Left cardiac atrium (tissue), 4 donors: ENCODE measurements at regions not wholly inside any gene's neighbourhood (a gene's known extent, or its start where the extent isn't known, plus 50 kb on each side); places are given as distances from the start of the nearest gene placed in this dataset.
"Not testable (repeated sequence)": the region's sequence is repeated elsewhere in the genome, so short reads cannot be mapped to it uniquely, and the experiment has no call there.

Source experiments
- ATAC-seq, 2 donors: fragments of 200-7000 bp; cut with Tn5 transposase; one replicate each; pipeline ENCODE4 v1.9.1; 2020; ENCODE audit warnings: mild to moderate bottlenecking in 2 of 2, moderate library complexity in 2 of 2
- DNase-seq: peaks from one replicate; pipeline ENCODE4 v3.0.0-alpha.2; 2020
- intact Hi-C, 2 donors: fragments of 100-400 bp; cut with DNase I; formaldehyde crosslinking; loops; one replicate each; pipeline versions ENCODE4 v1.14.1 to v1.15.1; 2022 to 2023
- donor health status: DM: no; HTN: yes; CAD: no.
- donor health status: DM: no; HTN: yes; CAD: no; lungs with severe emphysema.
- donor health status: DM: yes; HTN: yes; CAD: no.
- donor health status: Dilated cardiomyopathy.

DNA sequence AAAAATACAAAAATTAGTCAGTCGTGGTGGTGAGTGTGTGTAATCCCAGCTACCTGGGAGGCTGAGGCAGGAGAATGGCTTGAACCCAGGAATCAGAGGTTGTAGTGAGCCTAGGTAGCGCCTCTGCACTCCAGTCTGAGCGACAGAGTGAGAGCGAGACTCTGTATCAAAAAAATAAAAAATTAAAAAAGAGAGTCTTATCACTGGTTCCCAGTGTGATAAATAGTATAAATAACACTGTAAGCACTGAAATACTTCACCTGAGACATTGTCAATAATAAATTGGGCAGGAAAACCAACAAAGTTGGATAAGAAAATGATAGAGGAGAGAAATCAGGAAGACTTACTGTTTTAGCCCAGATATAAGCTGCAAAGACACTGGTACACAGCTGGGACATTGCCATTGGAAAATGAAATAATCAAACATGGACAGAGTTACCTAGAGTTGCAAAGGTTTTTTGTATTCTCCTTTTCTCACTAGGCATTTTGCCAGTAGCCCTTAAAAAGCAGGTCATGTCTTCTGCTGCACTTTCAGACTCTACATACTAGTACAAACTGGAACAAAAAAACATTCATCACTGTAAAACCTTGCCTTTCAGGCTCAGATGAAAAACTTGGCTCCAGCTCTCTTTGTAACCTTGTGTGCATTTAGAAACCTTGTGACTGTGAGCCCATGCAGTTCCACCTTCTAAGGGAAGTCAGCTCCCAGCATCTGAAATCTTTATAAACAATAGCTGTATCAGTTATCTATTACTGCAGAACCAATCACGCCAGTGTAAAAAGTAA, 55.0 kb upstream of the PPP1R2C start:
- no peak for ATAC-seq
- intact Hi-C loops, result no loop called here

DNA sequence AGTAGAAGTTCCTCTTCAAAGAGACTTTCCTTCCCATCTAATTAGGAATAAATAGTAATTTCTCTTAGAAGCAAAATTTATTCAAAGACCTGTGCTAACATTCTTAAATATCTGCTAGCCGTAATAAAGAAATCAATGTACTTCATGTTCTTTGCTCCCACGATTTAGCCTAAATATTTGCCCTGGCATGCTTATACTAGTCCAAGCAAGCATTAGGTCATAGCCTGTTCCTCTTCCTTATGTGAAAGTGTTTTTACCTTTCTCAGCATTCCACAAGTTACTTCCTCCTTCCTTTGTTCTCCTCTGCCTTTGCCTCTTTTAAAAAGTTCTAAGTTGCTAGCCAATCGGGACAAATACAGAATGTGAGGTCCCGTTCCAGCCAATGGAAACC, 55.6 kb upstream of the PPP1R2C start:
- intact Hi-C loops, DNase-seq, ATAC-seq: not testable (repeated sequence)

More for the DNA sequence above, 55.0 kb upstream of the PPP1R2C start:
- no peak for DNase-seq

DNA sequence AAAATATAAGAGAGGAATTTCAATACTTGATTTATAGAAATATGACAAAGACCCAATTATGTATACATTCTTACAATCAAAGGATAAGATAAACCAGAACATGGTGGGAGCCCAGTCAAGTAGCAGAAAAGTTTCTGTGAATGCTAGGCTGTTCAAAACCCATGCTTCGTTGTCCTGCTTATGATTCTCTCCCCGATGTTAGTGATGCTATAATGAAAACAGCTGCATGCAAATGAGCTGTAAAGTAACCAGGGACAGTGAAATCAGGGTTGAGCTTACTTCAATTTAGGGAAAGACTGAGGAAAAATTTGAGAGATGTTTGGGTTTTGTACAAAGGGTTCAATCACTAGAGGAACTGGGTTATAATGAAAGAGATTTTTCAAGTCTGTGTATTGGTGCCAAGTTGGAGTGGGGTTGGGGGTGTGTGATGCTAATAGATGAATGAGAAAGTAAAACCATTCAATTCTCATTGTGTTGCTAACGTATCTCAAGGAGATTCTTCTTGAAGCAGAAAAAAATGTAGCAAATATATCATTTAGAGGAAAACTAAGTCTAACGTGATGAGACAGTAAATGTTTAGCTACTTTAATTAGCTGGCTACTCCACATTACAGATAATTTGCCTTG, 59.3 kb upstream of the PPP1R2C start:
- intact Hi-C loops, result no loop called here
- ATAC-seq (no peak), DNase-seq (no peak)

DNA sequence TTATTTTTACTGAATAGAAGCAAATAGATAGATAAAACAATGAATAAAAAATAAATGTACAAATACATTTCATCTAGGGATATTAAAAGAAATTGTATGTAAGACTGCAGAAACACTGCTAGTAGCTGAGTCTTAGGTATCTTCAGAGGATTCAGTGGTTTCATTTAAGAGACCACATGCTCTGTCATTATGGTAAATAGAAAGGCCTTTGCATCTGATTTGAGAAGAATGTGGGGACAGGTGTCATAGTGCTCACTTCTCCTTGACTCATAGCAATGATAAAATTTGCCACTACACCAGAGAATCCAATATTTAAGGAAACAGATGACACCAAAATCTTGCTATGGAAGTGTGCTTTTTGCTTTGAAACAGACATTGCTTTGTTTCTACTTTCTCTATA, 59.8 kb upstream of the PPP1R2C start:
- no peak for DNase-seq

DNA sequence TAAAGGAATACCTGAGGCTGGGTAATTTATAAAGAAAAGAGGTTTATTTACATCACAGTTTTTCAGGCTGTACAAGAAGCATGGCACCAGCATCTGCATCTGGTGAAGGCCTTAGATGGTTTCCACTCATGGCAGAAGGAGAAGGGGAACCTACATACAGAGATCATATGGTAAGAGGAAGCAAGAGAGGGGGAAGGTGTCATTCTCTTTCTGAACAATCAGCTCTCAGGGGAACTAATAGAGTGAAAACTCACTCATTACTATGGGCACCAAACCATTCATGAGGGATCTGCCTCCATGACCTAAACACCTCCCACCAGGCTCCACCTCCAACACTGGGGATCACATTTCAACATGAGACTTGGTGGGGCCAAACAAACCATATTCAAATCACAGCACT, 61.7 kb upstream of the PPP1R2C start:
- ATAC-seq (no peak), DNase-seq (no peak)
- intact Hi-C loops, result no loop called here

More for the DNA sequence above, 59.8 kb upstream of the PPP1R2C start:
- intact Hi-C loops, result no loop called here
- ATAC-seq, result no peak

DNA sequence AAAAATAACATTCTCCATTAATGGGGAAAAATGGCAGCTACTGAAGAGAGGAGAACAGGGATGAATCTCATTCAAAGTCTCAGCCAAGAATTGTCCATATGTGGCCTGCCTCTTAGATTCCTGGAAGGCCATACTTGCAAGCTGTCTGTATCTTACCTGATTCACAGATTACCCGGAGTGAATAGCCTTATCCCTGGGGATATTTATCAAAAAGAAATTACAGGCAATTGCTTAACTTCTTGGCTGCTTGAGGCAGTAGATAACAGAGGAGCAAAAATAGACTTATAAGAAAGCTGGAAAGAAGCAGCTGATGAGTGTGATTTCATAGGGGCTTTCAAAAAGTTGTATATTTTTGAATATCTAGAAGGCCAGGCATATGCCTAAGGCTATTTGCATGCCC, 68.8 kb upstream of the PPP1R2C start:
- no peak for DNase-seq
- intact Hi-C loops, result no loop called here
- no peak for ATAC-seq

DNA sequence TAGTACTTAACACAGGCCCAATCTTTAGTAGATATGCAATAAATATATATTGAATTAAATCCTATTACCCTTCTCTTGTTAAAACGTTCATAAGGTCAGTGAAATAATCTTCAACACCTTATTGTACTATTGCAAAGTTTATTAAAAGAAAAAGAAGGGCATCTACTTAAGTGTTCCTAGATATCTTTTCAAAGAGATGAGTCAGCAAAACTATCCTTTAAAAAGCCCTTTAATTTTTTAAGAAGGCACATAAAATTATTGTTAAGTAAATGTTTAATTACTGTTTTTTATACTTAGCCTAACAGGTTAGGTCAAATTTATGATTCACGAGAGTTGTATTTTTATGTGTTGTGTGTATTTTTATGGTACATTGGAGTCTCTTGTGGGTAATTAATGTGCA, 77.3 kb upstream of the PPP1R2C start:
- DNase-seq (no peak), ATAC-seq (no peak)
- intact Hi-C loops, result no loop called here

DNA sequence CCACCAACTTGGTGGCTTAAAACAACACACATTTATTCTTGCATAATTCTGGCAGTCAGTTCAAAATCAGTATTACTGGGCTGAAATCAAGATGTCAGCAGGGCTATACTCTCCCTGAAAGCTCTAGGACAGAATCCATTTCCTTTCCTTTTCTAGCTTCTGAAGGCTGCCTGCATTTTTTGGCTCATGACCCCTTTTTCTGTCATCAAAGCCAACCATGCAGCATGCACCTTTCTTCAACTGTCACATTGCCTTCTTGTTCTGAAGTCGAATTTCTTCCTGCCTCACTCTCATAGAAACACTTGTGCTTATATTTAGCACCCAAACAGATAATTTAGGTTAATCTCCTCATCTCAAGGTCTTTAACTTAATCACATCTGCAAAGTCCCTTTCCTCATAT, 79.8 kb upstream of the PPP1R2C start:
- intact Hi-C loops, result no loop called here
- no peak for ATAC-seq
- no peak for DNase-seq

DNA sequence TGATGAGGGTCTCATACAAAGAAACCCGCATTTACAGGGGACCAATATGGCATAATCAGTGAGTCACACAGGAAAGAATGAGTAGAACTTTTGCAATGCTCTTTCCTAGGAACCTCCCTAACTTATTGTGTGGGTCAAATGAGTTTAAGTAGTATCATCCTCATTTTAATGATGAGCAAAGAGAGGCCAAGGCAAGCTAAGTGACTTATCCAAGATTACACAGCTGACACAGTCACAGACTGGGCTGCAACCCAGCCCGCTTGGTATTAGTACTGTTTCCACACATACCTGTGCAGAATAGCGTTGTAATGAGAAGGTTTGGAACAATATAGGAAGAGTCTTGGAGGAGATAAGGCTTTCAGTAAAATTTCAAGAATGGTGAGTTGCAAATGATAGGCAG, 91.0 kb upstream of the PPP1R2C start:
- intact Hi-C loops, result no loop called here
- no peak for ATAC-seq
- DNase-seq, result no peak

DNA sequence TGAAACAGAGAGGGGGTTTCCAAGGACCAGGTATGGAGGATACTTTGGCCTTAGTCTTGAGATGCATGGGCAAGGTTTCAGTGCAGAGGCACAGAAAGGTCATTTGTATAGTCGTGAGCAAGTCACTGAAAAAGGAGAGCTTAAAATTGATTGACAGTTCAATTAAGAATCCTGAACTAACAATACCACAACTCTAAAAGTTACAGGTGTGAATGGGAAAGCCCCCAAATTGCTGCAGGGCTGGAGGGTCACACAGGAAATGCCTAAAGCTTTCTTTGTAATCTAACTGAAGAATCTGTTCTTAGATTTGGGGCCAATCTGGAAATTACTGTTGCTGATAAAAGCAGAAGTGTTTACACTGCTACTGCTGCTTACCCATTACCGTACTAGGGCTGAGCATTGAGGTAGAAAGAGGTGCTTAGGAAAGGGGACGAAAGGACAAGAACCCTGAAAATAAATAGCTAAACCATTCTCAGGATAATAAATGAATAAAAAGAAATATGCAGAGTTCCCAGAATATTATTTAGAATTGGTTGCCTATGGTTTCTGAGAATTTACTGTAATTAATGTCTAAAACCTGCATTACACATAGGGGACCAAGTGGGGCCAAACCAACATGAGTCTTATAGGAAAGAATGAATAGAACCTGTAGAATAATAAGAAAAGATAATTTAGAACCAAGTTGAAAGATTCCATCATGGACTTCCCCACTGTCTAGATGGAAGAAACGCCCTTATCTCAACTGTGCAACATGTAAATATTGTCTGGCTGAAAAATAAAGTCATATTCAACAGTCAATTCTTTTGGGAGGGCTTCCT, 91.9 kb upstream of the PPP1R2C start:
- ATAC-seq, result no peak
- intact Hi-C loops, result no loop called here
- DNase-seq, result no peak

DNA sequence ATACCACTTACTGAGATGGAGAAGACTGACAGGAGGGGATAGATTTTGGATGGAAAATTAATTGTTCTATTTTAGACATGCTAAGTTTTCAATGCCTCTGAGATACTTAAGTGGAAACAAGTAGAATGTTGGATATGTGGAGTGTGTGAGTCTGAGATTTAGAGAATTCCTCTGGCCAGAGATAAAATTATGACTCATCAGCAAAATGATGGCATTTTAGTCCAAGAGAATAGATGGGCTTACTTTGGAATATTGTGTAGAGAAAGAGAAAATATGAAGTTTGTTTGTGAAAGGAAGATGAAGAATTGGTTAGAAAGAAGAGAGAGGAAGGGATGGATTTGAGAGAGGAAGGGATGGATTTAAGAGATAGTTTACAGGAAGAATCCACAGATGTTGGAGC, 108.6 kb upstream of the PPP1R2C start:
- DNase-seq (no peak), ATAC-seq (no peak)
- intact Hi-C loops, result no loop called here

DNA sequence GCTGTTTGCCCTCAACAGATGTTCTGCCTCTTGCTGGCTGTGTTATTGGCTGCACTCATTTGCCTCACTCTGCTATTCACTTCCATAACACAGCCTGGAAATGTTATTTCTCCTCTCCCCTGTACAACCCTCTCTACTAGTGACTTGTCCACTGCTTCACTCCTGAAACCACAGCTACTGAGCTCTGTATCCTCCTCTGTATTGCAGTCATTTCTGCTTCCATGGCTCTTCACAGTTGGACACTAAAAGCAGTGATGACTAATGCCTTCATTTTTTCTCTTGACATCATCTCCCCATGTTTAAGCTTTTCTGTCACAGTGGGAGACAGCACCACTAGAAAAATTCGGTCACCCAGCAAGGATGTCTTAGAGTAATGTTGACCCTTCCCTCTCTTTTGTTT, 123.0 kb upstream of the PPP1R2C start:
- DNase-seq (no peak), ATAC-seq (no peak)
- intact Hi-C loops, result no loop called here

DNA sequence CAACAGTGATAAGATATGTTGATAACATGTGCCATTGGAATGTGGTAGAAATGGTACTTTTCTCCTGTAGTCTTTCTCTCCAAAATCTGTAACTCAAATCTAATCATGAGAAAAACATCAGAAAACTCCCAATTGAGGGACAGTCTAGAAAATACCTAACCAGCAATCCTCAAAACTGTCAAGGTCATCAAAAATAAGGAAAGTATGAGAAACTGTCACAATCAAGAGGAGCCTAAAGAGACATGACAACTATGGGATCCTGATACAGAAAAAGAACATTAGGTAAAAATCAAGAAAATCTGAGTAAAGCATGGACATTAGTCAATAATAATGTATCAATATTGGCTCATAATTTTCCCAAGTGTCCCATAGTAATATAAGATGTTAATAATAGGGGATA, 124.5 kb upstream of the PPP1R2C start:
- DNase-seq (no peak), ATAC-seq (no peak)
- intact Hi-C loops, result no loop called here

DNA sequence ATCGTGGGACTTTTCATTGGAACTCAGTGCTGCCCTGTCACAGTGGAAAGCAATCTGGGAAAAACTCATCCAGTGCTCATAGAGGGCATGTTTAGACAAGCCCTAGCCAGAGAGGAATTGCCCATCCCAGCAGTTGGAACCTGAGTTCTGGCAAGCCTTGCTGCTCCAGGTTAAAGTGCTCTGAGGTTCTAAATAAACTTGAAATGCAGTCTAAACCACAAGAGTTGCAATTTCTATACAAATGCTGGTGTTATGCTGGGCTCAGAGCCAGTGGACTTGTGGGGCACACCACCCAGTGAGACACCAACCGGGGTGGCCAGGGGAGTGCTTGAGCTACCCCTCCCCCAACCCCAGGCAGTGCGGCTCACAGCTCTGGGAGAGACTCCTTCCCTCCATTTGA, 142.8 kb upstream of the PPP1R2C start:
- DNase-seq (no peak), ATAC-seq (no peak)
- intact Hi-C loops, result no loop called here

DNA sequence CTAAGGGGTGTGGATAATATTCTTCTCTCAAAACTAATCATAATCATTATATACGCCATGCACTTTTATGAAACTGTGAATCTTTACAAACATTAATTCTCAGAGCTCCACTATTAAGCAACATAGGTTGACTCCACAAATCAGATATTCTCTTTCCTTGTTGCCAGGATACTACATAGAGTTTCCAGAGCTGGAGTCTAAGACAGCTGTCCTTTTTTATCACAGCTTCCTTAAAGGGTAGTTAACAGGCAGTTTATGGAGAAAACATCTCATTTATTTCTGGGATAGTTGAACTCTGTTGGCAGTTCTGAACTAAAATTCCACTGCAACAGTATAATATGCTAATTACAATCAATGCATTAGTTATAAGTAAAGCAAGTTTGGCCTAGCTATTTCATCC, 152.1 kb upstream of the PPP1R2C start:
- no peak for DNase-seq
- intact Hi-C loops, result no loop called here

DNA sequence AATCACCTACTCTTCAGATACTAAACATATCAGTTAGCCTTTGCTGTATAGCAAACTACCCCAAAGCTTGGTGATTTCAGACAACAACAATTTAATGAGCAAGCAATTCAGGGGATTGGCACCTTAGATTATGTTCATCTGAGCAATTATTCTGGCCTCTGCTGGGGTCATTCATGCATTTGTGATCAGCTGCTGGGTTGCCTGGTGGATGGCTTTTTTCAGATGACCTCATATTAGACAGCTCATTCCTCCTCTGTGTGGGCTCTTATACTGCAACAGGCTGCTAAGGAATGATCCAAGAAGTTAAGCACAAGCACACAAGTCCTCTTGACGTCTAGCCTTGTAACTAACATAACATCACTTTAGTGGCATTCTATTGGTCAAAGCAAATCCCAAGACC, 153.0 kb upstream of the PPP1R2C start:
- DNase-seq (no peak), ATAC-seq (no peak)
- intact Hi-C loops, result no loop called here

More for the DNA sequence above, 152.1 kb upstream of the PPP1R2C start:
- ATAC-seq, result no peak

DNA sequence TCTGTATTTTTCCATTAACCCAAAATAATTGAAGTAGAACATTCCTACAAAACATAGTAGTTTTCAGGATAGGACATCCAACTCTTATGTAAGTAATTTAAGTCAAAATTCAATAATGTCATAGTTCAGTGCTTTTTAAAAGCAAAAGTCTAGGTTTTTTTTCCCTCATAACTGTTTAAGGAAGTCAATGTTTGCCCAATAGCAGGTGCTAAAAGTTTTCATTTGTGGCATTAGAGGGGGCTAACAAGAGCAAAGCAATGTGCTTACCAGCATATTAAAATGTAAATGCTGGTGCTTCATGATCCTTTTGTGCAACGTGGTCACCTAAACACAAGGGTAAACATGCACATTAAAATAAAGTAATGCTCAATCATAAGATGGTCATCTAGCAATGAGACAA, 155.2 kb upstream of the PPP1R2C start:
- intact Hi-C loops, result no loop called here
- DNase-seq, result no peak
- no peak for ATAC-seq

DNA sequence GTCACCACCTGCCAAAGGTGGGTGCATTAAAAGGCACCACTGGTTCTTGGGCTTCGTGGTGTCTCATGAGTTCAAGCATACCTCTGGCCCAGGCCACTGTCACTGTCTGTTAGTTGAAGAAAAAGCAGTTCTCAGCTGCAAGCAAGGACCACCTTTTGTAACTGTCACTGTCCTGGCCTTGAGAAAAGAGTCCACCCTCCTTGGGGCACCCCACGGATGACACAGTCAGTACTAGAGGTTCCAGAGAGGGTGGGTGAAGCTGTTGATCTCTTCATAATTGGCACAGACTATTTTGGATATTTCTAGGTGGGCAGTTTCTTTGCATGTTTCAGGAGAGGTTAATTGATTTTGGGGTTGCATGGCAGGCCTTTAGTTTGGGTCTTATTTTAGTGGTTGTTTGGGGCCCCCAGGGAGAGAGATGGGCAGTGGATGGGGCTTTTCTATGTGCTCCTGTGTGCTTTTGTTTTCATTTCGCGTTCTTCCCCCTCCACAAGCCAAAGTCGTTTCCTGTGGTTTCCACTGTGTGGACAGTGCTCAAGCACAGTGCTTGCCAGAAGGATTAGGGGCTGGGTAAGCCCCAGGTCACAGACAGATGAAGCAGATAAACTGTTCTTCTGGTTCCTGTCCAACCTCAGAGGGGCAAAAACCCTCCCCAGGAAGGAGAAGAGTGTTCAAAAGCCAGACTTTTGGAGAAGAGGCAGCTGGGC, 156.2 kb upstream of the PPP1R2C start:
- intact Hi-C loops, result no loop called here
- ATAC-seq (no peak), DNase-seq (no peak)

DNA sequence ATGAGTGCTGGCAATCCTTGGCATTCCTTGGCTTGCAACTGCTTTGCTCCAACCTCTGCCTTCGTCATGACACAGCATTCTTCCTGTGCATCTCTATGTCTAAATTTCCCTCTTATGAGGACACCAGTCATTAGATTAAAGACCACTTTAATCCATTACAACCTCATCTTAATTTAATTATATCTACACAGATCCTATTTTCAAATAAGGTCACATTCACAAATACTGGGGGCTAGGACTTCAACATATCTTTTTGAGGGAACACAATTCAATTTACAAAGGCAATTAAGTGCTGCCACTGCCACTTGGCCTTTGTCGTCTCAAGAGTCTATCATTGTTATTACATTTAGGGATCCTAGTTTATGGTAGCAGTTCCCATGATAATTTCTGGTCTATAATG, 163.7 kb upstream of the PPP1R2C start:
- intact Hi-C loops, result no loop called here
- DNase-seq (no peak), ATAC-seq (no peak)
